IPS DF 6.9 (cell line): ENCODE measurements at regions not wholly inside any gene's neighbourhood (a gene's known extent, or its start where the extent isn't known, plus 50 kb on each side); places are given as distances from the start of the nearest gene placed in this dataset.

Experiments
- DNase-seq: peaks from one replicate; pipeline ENCODE4 v3.0.0-alpha.2; 2013; ENCODE audit warnings: low read depth, low spot score
- H3K27ac ChIP-seq: one replicate; pipeline ENCODE4 v1.5.1; 2013; ENCODE audit warnings: low read length, control low read depth
- H3K27me3 ChIP-seq: 2 replicates; pipeline ENCODE4 v1.6.1; 2013; ENCODE audit warnings: mild to moderate bottlenecking, low read length; ENCODE audit not compliant: control insufficient read depth, insufficient read depth
- H3K36me3 ChIP-seq: 2 replicates; pipeline ENCODE4 v1.6.1; 2013; ENCODE audit warnings: low read length; ENCODE audit not compliant: control insufficient read depth, insufficient read depth
- H3K4me1 ChIP-seq: 2 replicates; pipeline ENCODE4 v1.6.1; 2013; ENCODE audit warnings: low read length; ENCODE audit not compliant: control insufficient read depth, insufficient read depth
- H3K4me3 ChIP-seq: 2 replicates; pipeline ENCODE4 v1.5.1; 2013; ENCODE audit warnings: mild to moderate bottlenecking, low read length
- H3K9me3 ChIP-seq: 2 replicates; pipeline ENCODE4 v1.6.1; 2013; ENCODE audit warnings: low read length, inconsistent platforms; ENCODE audit not compliant: control insufficient read depth, insufficient read depth
- WGBS: extraction: QIAGEN DNeasy Blood & Tissue Kit; methylation state at CpG from one replicate; pipeline ENCODE4 v1.1.7; 2013; ENCODE audit warnings: mixed read lengths, missing lambda C conversion rate; ENCODE audit not compliant: insufficient read length, insufficient coverage; 5-methylcytosine and 5-hydroxymethylcytosine counted together

GRCh38 chr5:176166427-176166826, 71.8 kb upstream of the SIMC1 start:
- no peaks in the 10 kb centered on the region for H3K9me3 ChIP-seq
- no peak overlapping the region for H3K4me3 ChIP-seq
- no CpG with 5 or more reads among the region's 4 CpGs for WGBS
- H3K4me1 ChIP-seq = 0 out of 2 replicates have a peak, but pooled peaks cover 1% of the 10 kb centered on the region
- no peak for DNase-seq
- no peak overlapping the region for H3K27ac ChIP-seq
- H3K27me3 ChIP-seq = no peaks in the 10 kb centered on the region
- H3K36me3 ChIP-seq = no peaks in the 10 kb centered on the region

- Histone ChIP-seq H3K4me3 (no peak overlapping the region), H3K27me3 (no peaks in the 10 kb centered on the region), H3K4me1 (0 out of 2 replicates have a peak, but pooled peaks cover 1% of the 10 kb centered on the region), H3K36me3 (no peaks in the 10 kb centered on the region), H3K27ac (no peak overlapping the region), H3K9me3 (no peaks in the 10 kb centered on the region)
- DNase-seq = no peak
- no CpG with 5 or more reads among the region's 6 CpGs for WGBS
Observed at GRCh38 chr5:176167800-176168199, 70.4 kb upstream of the SIMC1 start.

GRCh38 chr5:176169393-176170063, 68.7 kb upstream of the SIMC1 start:
- DNase-seq = no peak
- no CpG with 5 or more reads among the region's 3 CpGs for WGBS

GRCh38 chr5:176170084-176170483, 68.1 kb upstream of the SIMC1 start:
- Histone ChIP-seq H3K27me3 (no peaks in the 10 kb centered on the region), H3K9me3 (no peaks in the 10 kb centered on the region), H3K4me1 (0 out of 2 replicates have a peak, but pooled peaks cover 1% of the 10 kb centered on the region), H3K4me3 (no peak overlapping the region), H3K36me3 (no peaks in the 10 kb centered on the region), H3K27ac (no peak overlapping the region)
- DNase-seq = no peak
- no CpG with 5 or more reads among the region's 2 CpGs for WGBS

More at GRCh38 chr5:176169393-176170063, 68.7 kb upstream of the SIMC1 start:
- Histone ChIP-seq H3K27ac (no peak overlapping the region), H3K36me3 (no peaks in the 10 kb centered on the region), H3K27me3 (no peaks in the 10 kb centered on the region), H3K9me3 (no peaks in the 10 kb centered on the region), H3K4me3 (no peak overlapping the region), H3K4me1 (0 out of 2 replicates have a peak, but pooled peaks cover 1% of the 10 kb centered on the region)

GRCh38 chr5:176171171-176171760, 67.0 kb upstream of the SIMC1 start:
- no peaks in the 10 kb centered on the region for H3K27me3 ChIP-seq
- no peak for DNase-seq

GRCh38 chr5:176172246-176172645, 66.0 kb upstream of the SIMC1 start:
- H3K27ac ChIP-seq = no peak overlapping the region

More at GRCh38 chr5:176171171-176171760, 67.0 kb upstream of the SIMC1 start:
- no CpG with 5 or more reads among the region's 11 CpGs for WGBS
- H3K4me3 ChIP-seq = no peak overlapping the region
- H3K9me3 ChIP-seq = no peaks in the 10 kb centered on the region
- no peaks in the 10 kb centered on the region for H3K36me3 ChIP-seq
- 0 out of 2 replicates have a peak, but pooled peaks cover 1% of the 10 kb centered on the region for H3K4me1 ChIP-seq
- H3K27ac ChIP-seq = no peak overlapping the region

GRCh38 chr5:176173647-176174046, 64.6 kb upstream of the SIMC1 start:
- no peak for DNase-seq
- H3K36me3 ChIP-seq = no peaks in the 10 kb centered on the region
- H3K27me3 ChIP-seq = no peaks in the 10 kb centered on the region
- WGBS = no CpG with 5 or more reads among the region's 7 CpGs
- H3K4me3 ChIP-seq = no peak overlapping the region
- no peaks in the 10 kb centered on the region for H3K9me3 ChIP-seq
- no peak overlapping the region for H3K27ac ChIP-seq
- H3K4me1 ChIP-seq = 0 out of 2 replicates have a peak, but pooled peaks cover 1% of the 10 kb centered on the region

More at GRCh38 chr5:176172246-176172645, 66.0 kb upstream of the SIMC1 start:
- Histone ChIP-seq H3K4me3 (no peak overlapping the region), H3K9me3 (no peaks in the 10 kb centered on the region), H3K27me3 (no peaks in the 10 kb centered on the region), H3K36me3 (no peaks in the 10 kb centered on the region), H3K4me1 (0 out of 2 replicates have a peak, but pooled peaks cover 1% of the 10 kb centered on the region)
- no CpG with 5 or more reads among the region's 7 CpGs for WGBS
- no peak for DNase-seq

- no peak overlapping the region for H3K27ac ChIP-seq
- no peak for DNase-seq
- no peaks in the 10 kb centered on the region for H3K36me3 ChIP-seq
- WGBS = no CpG with 5 or more reads among the region's 8 CpGs
- no peaks in the 10 kb centered on the region for H3K27me3 ChIP-seq
- H3K4me1 ChIP-seq = 0 out of 2 replicates have a peak, but pooled peaks cover 1% of the 10 kb centered on the region
- no peak overlapping the region for H3K4me3 ChIP-seq
- H3K9me3 ChIP-seq = no peaks in the 10 kb centered on the region
Observed at GRCh38 chr5:176174345-176175025, 63.7 kb upstream of the SIMC1 start.

GRCh38 chr5:176175101-176175852, 62.9 kb upstream of the SIMC1 start:
- DNase-seq = no peak
- no peaks in the 10 kb centered on the region for H3K9me3 ChIP-seq
- no peaks in the 10 kb centered on the region for H3K27me3 ChIP-seq
- H3K4me1 ChIP-seq = 0 out of 2 replicates have a peak, but pooled peaks cover 1% of the 10 kb centered on the region
- WGBS = no CpG with 5 or more reads among the region's 16 CpGs
- no peaks in the 10 kb centered on the region for H3K36me3 ChIP-seq
- no peak overlapping the region for H3K4me3 ChIP-seq
- no peak overlapping the region for H3K27ac ChIP-seq

GRCh38 chr5:176176231-176176630, 62.0 kb upstream of the SIMC1 start:
- DNase-seq = no peak
- no peak overlapping the region for H3K27ac ChIP-seq
- no peaks in the 10 kb centered on the region for H3K27me3 ChIP-seq
- no peaks in the 10 kb centered on the region for H3K4me1 ChIP-seq
- H3K36me3 ChIP-seq = no peaks in the 10 kb centered on the region
- no peak overlapping the region for H3K4me3 ChIP-seq
- H3K9me3 ChIP-seq = no peaks in the 10 kb centered on the region
- WGBS = no CpG with 5 or more reads among the region's 6 CpGs
